CD14-positive monocyte (primary cell): ENCODE measurements at regions not wholly inside any gene's neighbourhood (a gene's known extent, or its start where the extent isn't known, plus 50 kb on each side); places are given as distances from the start of the nearest gene placed in this dataset.

Source experiments
- DNase-seq, 3 donors: peaks; one replicate each; pipeline ENCODE4 v3.0.0-alpha.2; 2011 to 2022
- H2AFZ ChIP-seq: 2 replicates; pipeline ENCODE4 v1.6.0; 2012; ENCODE audit warnings: mild to moderate bottlenecking, low read depth, low read length, inconsistent platforms; ENCODE audit not compliant: insufficient read depth, poor library complexity, severe bottlenecking
- H3K27ac ChIP-seq, 2 donors: 1 replicate in 1 of 2; 2 replicates in 1 of 2; pipeline ENCODE4 v1.5.1; 2012 to 2013; ENCODE audit warnings: low read length in 2 of 2, control low read depth in 1 of 2, inconsistent platforms in 1 of 2, low read depth in 1 of 2, mild to moderate bottlenecking in 1 of 2
- H3K27me3 ChIP-seq, 2 donors: one replicate each; pipeline versions ENCODE4 v1.6.0 to v1.6.1; 2011 to 2013; ENCODE audit warnings: low read length in 2 of 2; ENCODE audit not compliant: control insufficient read depth in 2 of 2, insufficient read depth in 2 of 2
- H3K36me3 ChIP-seq, 2 donors: replicated peaks in 1 of 2; 1 replicate in 1 of 2; 2 replicates in 1 of 2; pipeline versions ENCODE4 v1.5.1 to v1.6.1; 2012 to 2013; ENCODE audit warnings: low read length in 2 of 2, control low read depth in 1 of 2, inconsistent platforms in 1 of 2, mild to moderate bottlenecking in 1 of 2; ENCODE audit not compliant: insufficient read depth in 2 of 2, control insufficient read depth in 1 of 2
- H3K4me1 ChIP-seq, 2 donors: 1 replicate in 1 of 2; 2 replicates in 1 of 2; pipeline versions ENCODE4 v1.5.1 to v1.6.1; 2012 to 2013; ENCODE audit warnings: low read length in 2 of 2, control low read depth in 1 of 2, inconsistent platforms in 1 of 2, mild to moderate bottlenecking in 1 of 2, moderate library complexity in 1 of 2; ENCODE audit not compliant: insufficient read depth in 2 of 2, control insufficient read depth in 1 of 2
- H3K4me2 ChIP-seq: replicated peaks from 2 replicates; pipeline ENCODE3; 2012; ENCODE audit warnings: low read length, moderate library complexity, mild to moderate bottlenecking; ENCODE audit not compliant: poor library complexity, severe bottlenecking; ENCODE audit errors: extremely low read depth
- H3K4me3 ChIP-seq, 3 experiments: fragments of 200-600 bp in 1 of 3; sonication (generic) in 1 of 3; replicated peaks in 1 of 3; 1 replicate in 2 of 3; 2 replicates in 1 of 3; pipeline ENCODE4 v1.5.1; 2011 to 2013; ENCODE audit warnings: low read length in 3 of 3, mild to moderate bottlenecking in 3 of 3, control low read depth in 2 of 3, low read depth in 2 of 3, inconsistent platforms in 1 of 3, moderate library complexity in 1 of 3
- H3K79me2 ChIP-seq: 2 replicates; pipeline ENCODE4 v1.6.0; 2012; ENCODE audit warnings: mild to moderate bottlenecking, control low read depth, inconsistent platforms, low read length, moderate library complexity; ENCODE audit not compliant: insufficient read depth
- H3K9ac ChIP-seq: 2 replicates; pipeline ENCODE4 v1.6.0; 2017; ENCODE audit warnings: low read length, mild to moderate bottlenecking; ENCODE audit not compliant: insufficient read depth, poor library complexity, severe bottlenecking
- H3K9me3 ChIP-seq, 2 donors: replicated peaks in 1 of 2; 1 replicate in 1 of 2; 2 replicates in 1 of 2; pipeline versions ENCODE4 v1.5.1 to v1.6.1; 2012 to 2013; ENCODE audit warnings: low read length in 2 of 2, control low read depth in 1 of 2; ENCODE audit not compliant: control insufficient read depth in 1 of 2, insufficient read depth in 1 of 2
- H4K20me1 ChIP-seq: 2 replicates; pipeline ENCODE4 v1.6.0; 2012; ENCODE audit warnings: mild to moderate bottlenecking, low read length, control low read depth, moderate library complexity; ENCODE audit not compliant: insufficient read depth
- H3K27ac Mint-ChIP-seq, 7 donors: one replicate each; pipeline ENCODE4 v1.8.0; 2020; ENCODE audit warnings: mild to moderate bottlenecking in 7 of 7, mixed read lengths in 7 of 7, moderate library complexity in 6 of 7, inconsistent platforms in 2 of 7
- H3K27me3 Mint-ChIP-seq, 3 donors: one replicate each; pipeline ENCODE4 v1.8.0; 2021 to 2022; ENCODE audit warnings: low read depth in 3 of 3, mild to moderate bottlenecking in 3 of 3, mixed read lengths in 3 of 3, moderate library complexity in 3 of 3, inconsistent platforms in 1 of 3
- H3K36me3 Mint-ChIP-seq, 2 donors: one replicate each; pipeline ENCODE4 v1.8.0; 2020; ENCODE audit warnings: mixed read lengths in 2 of 2, inconsistent platforms in 1 of 2, mild to moderate bottlenecking in 1 of 2
- H3K4me1 Mint-ChIP-seq: one replicate; pipeline ENCODE4 v1.8.0; 2020; ENCODE audit warnings: mild to moderate bottlenecking, mixed read lengths
- H3K4me3 Mint-ChIP-seq, 2 donors: one replicate each; pipeline ENCODE4 v1.8.0; 2020; ENCODE audit warnings: mild to moderate bottlenecking in 2 of 2, mixed read lengths in 2 of 2, moderate library complexity in 1 of 2
- H3K9me3 Mint-ChIP-seq, 7 donors: one replicate each; pipeline ENCODE4 v1.8.0; 2020 to 2022; ENCODE audit warnings: mixed read lengths in 7 of 7, mild to moderate bottlenecking in 6 of 7, moderate library complexity in 6 of 7, inconsistent platforms in 2 of 7
- WGBS: methylation state at CpG from one replicate; pipeline ENCODE4 v1.1.5; 2013; ENCODE audit warnings: missing lambda C conversion rate; ENCODE audit not compliant: insufficient coverage; 5-methylcytosine and 5-hydroxymethylcytosine counted together
- intact Hi-C, 2 donors: fragments of 100-400 bp; cut with micrococcal nuclease; formaldehyde crosslinking; loops; one replicate each; pipeline versions ENCODE4 v1.15.0 to v1.15.1; 2023
- TF ChIP-seq, protein P1 (sequence below): fragments of 200-600 bp; IDR thresholded peaks from one replicate; pipeline ENCODE4 v1.8.0; 2022; ENCODE audit warnings: antibody characterized with exemption, mild to moderate bottlenecking

DNA sequence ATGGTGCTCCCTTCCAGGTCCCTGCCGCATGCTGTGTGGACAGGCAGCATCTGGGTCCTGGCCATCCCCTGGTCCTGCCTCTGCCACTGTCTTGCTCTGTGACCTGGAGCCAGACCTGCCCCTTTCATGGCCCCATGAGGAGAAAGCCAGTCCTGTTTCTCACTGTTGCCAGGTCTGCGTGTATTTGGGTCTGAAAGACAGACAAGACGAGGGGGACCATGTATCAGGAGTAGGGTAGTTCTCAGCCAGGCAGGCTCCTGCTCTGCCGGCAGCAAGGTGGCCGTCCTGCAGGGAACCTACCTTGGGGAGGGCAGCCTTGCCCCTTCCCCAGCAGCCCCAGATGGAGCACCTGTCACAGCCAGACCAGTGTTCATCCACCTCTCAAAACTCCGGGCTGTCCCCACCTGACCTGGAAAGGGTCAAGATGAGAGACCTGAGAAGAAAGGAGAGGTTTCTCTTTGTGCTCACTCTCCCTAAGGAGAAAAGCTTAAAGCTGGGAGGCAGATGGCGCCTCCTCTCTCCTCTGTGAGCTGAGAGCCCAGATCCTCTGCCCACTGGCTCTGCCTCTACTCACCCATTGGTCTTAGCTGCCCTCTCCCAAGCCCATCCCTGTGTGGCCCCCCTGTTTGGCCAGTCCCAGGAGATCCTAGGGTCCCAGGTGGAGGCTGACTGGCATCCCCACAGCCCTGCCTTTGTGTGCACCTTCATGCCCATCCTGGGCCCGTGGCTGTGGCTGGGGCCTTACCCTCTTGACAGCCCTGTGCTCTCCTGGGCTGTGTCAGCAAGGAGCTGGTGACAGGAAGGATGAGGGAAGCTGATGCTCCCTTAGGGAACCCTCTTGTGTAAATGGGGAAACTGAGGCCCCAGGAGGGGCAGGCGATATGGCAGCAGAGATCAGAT is 116.1 kb upstream of the PCBD1 start:
- Histone ChIP-seq H3K36me3 (no peaks in the 10 kb centered on the region), H2AFZ (no peak overlapping the region), H4K20me1 (no peaks in the 10 kb centered on the region), H3K27me3 (no peaks in the 10 kb centered on the region), H3K9me3 (no peaks in the 10 kb centered on the region), H3K4me3 (no peak overlapping the region), H3K4me2 (no peak overlapping the region), H3K27ac (no peak overlapping the region), H3K79me2 (no peaks in the 10 kb centered on the region), H3K9ac (no peak overlapping the region), H3K4me1 (no peaks in the 10 kb centered on the region)
- H3K4me1 Mint-ChIP-seq = no peaks in the 10 kb centered on the region
- peaks cover 0 to 2% (median 0%) of the 10 kb centered on the region in 7 donors for H3K9me3 Mint-ChIP-seq
- intact Hi-C loops = no loop called here
- no peak for DNase-seq
- 89% methylated on average over 8 of the region's 9 CpGs for WGBS
- no peaks in the 10 kb centered on the region for H3K36me3 Mint-ChIP-seq
- H3K27ac Mint-ChIP-seq = no peak overlapping the region
- TF ChIP-seq, protein P1, sequence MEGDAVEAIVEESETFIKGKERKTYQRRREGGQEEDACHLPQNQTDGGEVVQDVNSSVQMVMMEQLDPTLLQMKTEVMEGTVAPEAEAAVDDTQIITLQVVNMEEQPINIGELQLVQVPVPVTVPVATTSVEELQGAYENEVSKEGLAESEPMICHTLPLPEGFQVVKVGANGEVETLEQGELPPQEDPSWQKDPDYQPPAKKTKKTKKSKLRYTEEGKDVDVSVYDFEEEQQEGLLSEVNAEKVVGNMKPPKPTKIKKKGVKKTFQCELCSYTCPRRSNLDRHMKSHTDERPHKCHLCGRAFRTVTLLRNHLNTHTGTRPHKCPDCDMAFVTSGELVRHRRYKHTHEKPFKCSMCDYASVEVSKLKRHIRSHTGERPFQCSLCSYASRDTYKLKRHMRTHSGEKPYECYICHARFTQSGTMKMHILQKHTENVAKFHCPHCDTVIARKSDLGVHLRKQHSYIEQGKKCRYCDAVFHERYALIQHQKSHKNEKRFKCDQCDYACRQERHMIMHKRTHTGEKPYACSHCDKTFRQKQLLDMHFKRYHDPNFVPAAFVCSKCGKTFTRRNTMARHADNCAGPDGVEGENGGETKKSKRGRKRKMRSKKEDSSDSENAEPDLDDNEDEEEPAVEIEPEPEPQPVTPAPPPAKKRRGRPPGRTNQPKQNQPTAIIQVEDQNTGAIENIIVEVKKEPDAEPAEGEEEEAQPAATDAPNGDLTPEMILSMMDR = no peak
- no peak overlapping the region for H3K4me3 Mint-ChIP-seq
- H3K27me3 Mint-ChIP-seq = peaks cover 0 to 6% (median 5%) of the 10 kb centered on the region in 3 donors

DNA sequence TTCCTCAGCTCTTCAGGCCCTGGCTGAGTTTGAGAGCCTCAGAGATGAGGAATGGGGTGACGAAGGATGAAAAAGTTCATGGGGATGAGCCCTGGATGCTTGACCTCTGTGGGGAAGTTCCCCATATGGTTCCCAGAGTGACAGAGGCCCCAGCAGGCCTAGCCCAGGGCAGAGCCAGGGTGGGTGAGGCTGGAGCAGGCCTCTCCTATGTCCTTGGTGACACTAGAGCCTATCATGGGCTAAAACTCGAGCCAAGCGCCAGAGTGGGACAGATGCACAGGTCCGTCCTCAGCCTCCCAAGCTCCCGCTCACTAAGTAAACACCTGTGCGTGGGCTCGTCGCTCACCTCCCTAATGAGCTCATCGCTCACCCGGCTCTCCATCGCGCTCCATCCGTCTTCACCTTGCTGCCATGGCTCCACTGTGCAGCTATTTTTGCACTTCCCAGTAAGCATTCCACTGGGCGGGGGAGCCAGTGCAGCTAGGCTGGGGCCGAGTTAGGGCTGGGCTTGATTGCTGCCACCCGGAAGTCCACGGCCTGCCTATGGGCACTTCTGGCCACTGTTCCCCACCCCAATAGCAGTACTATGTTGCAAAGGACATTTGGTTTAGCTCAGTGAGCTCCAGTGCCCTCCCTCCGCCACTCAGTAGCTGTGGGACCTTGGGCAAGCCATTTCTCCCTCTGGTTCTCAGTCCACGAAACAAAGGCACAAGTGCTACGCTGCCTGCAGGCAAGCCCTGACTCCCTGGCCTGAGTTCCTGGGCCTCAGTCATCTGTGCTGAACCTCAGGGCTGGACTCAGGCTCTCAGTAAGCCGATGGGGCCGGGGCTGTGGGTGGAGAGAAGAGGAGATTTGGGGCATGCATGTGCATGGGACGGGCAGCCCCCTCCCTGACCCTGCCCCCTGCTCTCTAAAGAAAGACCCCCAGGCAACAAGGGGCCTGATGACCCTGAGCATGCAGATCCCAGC is 117.3 kb upstream of the PCBD1 start:
- DNase-seq = no peak
- H3K4me3 ChIP-seq = no peak overlapping the region
- Mint-ChIP-seq H3K4me3 (no peak overlapping the region), H3K4me1 (no peaks in the 10 kb centered on the region), H3K9me3 (no peaks in the 10 kb centered on the region), H3K27ac (no peak overlapping the region), H3K27me3 (peaks cover 0 to 6% (median 3%) of the 10 kb centered on the region in 3 donors), H3K36me3 (no peaks in the 10 kb centered on the region)
- no peaks in the 10 kb centered on the region for H3K79me2 ChIP-seq
- no peaks in the 10 kb centered on the region for H3K36me3 ChIP-seq
- no peaks in the 10 kb centered on the region for H3K27me3 ChIP-seq
- no peaks in the 10 kb centered on the region for H3K9me3 ChIP-seq
- H4K20me1 ChIP-seq = no peaks in the 10 kb centered on the region
- H3K27ac ChIP-seq = no peak overlapping the region
- no peaks in the 10 kb centered on the region for H3K4me1 ChIP-seq
- H2AFZ ChIP-seq = no peak overlapping the region
- TF ChIP-seq, protein P1 = no peak
- intact Hi-C loops = no loop called here
- H3K4me2 ChIP-seq = no peak overlapping the region
- 97% methylated on average over 20 of the region's 23 CpGs for WGBS
- no peak overlapping the region for H3K9ac ChIP-seq
